K562 (cell line): ENCODE measurements at regions not wholly inside any gene's neighbourhood (a gene's known extent, or its start where the extent isn't known, plus 50 kb on each side); places are given as distances from the start of the nearest gene placed in this dataset.

Experiments
- ATAC-seq: fragments of 200-7000 bp; cut with Tn5 transposase; 3 replicates; pipeline ENCODE4 v1.9.1; 2020; ENCODE audit warnings: moderate library complexity
- BruUV-seq: library from RNA; stranded (reverse); fragments of 400-500 nt; replicated peaks from 2 replicates; lab custom pipeline; 2021; lab: Mats Ljungman, UMichigan
- CTCF ChIA-PET: fragments of 300-600 bp; formaldehyde crosslinking; extraction: SDS; loops from one replicate; lab custom pipeline; 2021; ENCODE audit warnings: low intra/inter-chr PET ratio; lab: Yijun Ruan, JAX
- POLR2A ChIA-PET: fragments of 300-600, 350-650 bp; sonication (Branson Sonifier 250); formaldehyde crosslinking; extraction: SDS; loops from one replicate; lab custom pipeline; 2021; ENCODE audit warnings: antibody characterized with exemption, inconsistent platforms; lab: Yijun Ruan, JAX
- DNase-seq, 4 experiments: peaks; one replicate each; pipeline versions ENCODE4 v3.0.0 to v3.0.0-alpha.2; 2011 to 2018; ENCODE audit warnings: low spot score in 3 of 4, mixed read lengths in 3 of 4; ENCODE audit errors: extremely low read depth in 1 of 4
- FAIRE-seq: peaks from 2 replicates; lab custom pipeline; 2011; peaks lifted over from hg19 to GRCh38; lab: Jason Lieb, UNC
- H2AFZ ChIP-seq: 2 replicates; pipeline ENCODE4 v1.6.0; 2011; ENCODE audit warnings: low read depth, low read length, control low read depth, inconsistent platforms
- H3K27ac ChIP-seq: fragments of 200-600 bp; 3 replicates; pipeline ENCODE4 v1.8.0; 2011; ENCODE audit warnings: low read depth, mild to moderate bottlenecking, control low read depth, inconsistent platforms, low read length, moderate library complexity, mixed read lengths; ENCODE audit errors: extremely low read depth
- H3K27me3 ChIP-seq, 2 experiments: fragments of 300-600 bp in 1 of 2; 2 replicates in 1 of 2; 3 replicates in 1 of 2; pipeline versions ENCODE4 v1.6.0 to v1.8.0; 2011; ENCODE audit warnings: inconsistent platforms in 2 of 2, low read length in 2 of 2, mild to moderate bottlenecking in 1 of 2, mixed read lengths in 1 of 2, moderate library complexity in 1 of 2; ENCODE audit not compliant: control insufficient read depth in 2 of 2, insufficient read depth in 2 of 2
- H3K36me3 ChIP-seq: fragments of 300-600 bp; 3 replicates; pipeline ENCODE4 v1.8.0; 2011; ENCODE audit warnings: mild to moderate bottlenecking, low read length, inconsistent platforms; ENCODE audit not compliant: control insufficient read depth, insufficient read depth
- H3K4me1 ChIP-seq, 2 experiments: fragments of 200-600 bp in 1 of 2; replicated peaks in 1 of 2; 2 replicates in 1 of 2; 3 replicates in 1 of 2; pipeline versions ENCODE4 v1.5.1 to v1.8.0; 2011; ENCODE audit warnings: inconsistent platforms in 2 of 2, low read length in 2 of 2, mild to moderate bottlenecking in 1 of 2, mixed read lengths in 1 of 2, moderate library complexity in 1 of 2; ENCODE audit not compliant: control insufficient read depth in 2 of 2, insufficient read depth in 2 of 2
- H3K4me2 ChIP-seq: 2 replicates; pipeline ENCODE4 v1.6.1; 2011; ENCODE audit warnings: low read length, control low read depth, inconsistent platforms, mixed read lengths; ENCODE audit not compliant: insufficient read depth
- H3K4me3 ChIP-seq: fragments of 200-600 bp; sonication (generic), shearing (Covaris generic); 2 replicates; pipeline ENCODE4 v1.5.1; 2016; ENCODE audit warnings: control low read depth, inconsistent platforms
- H3K79me2 ChIP-seq: fragments of 200-600 bp; 3 replicates; pipeline ENCODE4 v1.8.0; 2011; ENCODE audit warnings: low read length, inconsistent platforms; ENCODE audit not compliant: control insufficient read depth, insufficient read depth
- H3K9ac ChIP-seq, 2 experiments: 2 replicates each; pipeline versions ENCODE4 v1.6.0 to v1.6.1; 2011; ENCODE audit warnings: low read depth in 2 of 2, low read length in 2 of 2, control low read depth in 1 of 2, inconsistent platforms in 1 of 2, mild to moderate bottlenecking in 1 of 2, mixed read lengths in 1 of 2; ENCODE audit not compliant: insufficient read depth in 1 of 2
- H3K9me1 ChIP-seq: one replicate; pipeline ENCODE4 v1.6.0; 2011; ENCODE audit warnings: inconsistent platforms, mild to moderate bottlenecking, low read length, moderate library complexity; ENCODE audit not compliant: control insufficient read depth, insufficient read depth
- H3K9me3 ChIP-seq: replicated peaks from 2 replicates; pipeline ENCODE4 v1.5.1; 2011; ENCODE audit warnings: low read depth, low read length, inconsistent platforms; ENCODE audit not compliant: control insufficient read depth, insufficient read depth
- H4K20me1 ChIP-seq: replicated peaks from 2 replicates; pipeline ENCODE4 v1.6.1; 2011; ENCODE audit warnings: low read length, inconsistent platforms, mixed read lengths; ENCODE audit not compliant: control insufficient read depth, insufficient read depth
- BRD9 ChIP-seq: fragments of 450-650 bp; IDR thresholded peaks from 2 replicates; pipeline ENCODE4 v1.6.1; 2018; ENCODE audit warnings: low read depth; ENCODE audit not compliant: partially characterized antibody
- C11orf30 ChIP-seq: fragments of 450-650 bp; IDR thresholded peaks from 2 replicates; pipeline ENCODE4 v1.6.1; 2016; ENCODE audit warnings: low read depth, mild to moderate bottlenecking
- CEBPG ChIP-seq, 3 experiments: fragments of 200-800 bp in 1 of 3; sonication (Bioruptor generic) in 1 of 3; sonication (generic) in 1 of 3; formaldehyde crosslinking in 1 of 3; IDR thresholded peaks in 2 of 3; conservative IDR thresholded peaks in 1 of 3; 2 replicates each; pipeline versions ENCODE4 v1.6.1 to v1.8.0; 2016 to 2022; ENCODE audit warnings: missing compliant biosample characterization in 2 of 3, missing genetic modification characterization in 2 of 3, mild to moderate bottlenecking in 1 of 3, missing genetic modification reagents in 1 of 3
- CSDE1 ChIP-seq, 2 experiments: fragments of 450-650 bp; IDR thresholded peaks; 2 replicates each; pipeline ENCODE4 v1.6.1; 2016; ENCODE audit warnings: mild to moderate bottlenecking in 1 of 2
- E2F8 ChIP-seq: fragments of 450-650 bp; IDR thresholded peaks from 2 replicates; pipeline ENCODE4 v1.7.1; 2018; ENCODE audit warnings: mild to moderate bottlenecking, low read depth; ENCODE audit not compliant: partially characterized antibody
- ELF1 ChIP-seq: fragments of 200-800 bp; sonication (Bioruptor generic); IDR thresholded peaks from 2 replicates; pipeline ENCODE4 v1.6.1; 2016; ENCODE audit warnings: missing genetic modification characterization, missing compliant biosample characterization
- FUS ChIP-seq: fragments of 200-400 bp; formaldehyde crosslinking; optimal IDR thresholded peaks from 2 replicates; pipeline ENCODE3; 2017; ENCODE audit warnings: low read depth, low read length
- GATAD2A ChIP-seq: fragments of 450-650 bp; IDR thresholded peaks from 2 replicates; pipeline ENCODE4 v1.6.1; 2017
- NFIC ChIP-seq: fragments of 450-650 bp; IDR thresholded peaks from 2 replicates; pipeline ENCODE4 v1.6.1; 2017; ENCODE audit warnings: mild to moderate bottlenecking, inconsistent platforms
- POLR2G ChIP-seq: fragments of 200-400 bp; formaldehyde crosslinking; IDR thresholded peaks from 2 replicates; pipeline ENCODE4 v1.6.1; 2017; ENCODE audit warnings: low read depth, mild to moderate bottlenecking, antibody characterized with exemption, low read length, moderate library complexity
- PURB ChIP-seq: sonication (generic); formaldehyde crosslinking; IDR thresholded peaks from 2 replicates; pipeline ENCODE4 v1.9.0; 2021; ENCODE audit warnings: low read depth, mild to moderate bottlenecking, missing genetic modification reagents
- TBL1XR1 ChIP-seq, 2 experiments: IDR thresholded peaks; 2 replicates each; pipeline ENCODE4 v1.6.1; 2012; ENCODE audit warnings: improper control_type of control experiment in 2 of 2, low read length in 2 of 2, mild to moderate bottlenecking in 1 of 2
- YBX1 ChIP-seq: fragments of 450-650 bp; IDR thresholded peaks from 2 replicates; pipeline ENCODE4 v1.7.1; 2016; ENCODE audit warnings: mild to moderate bottlenecking
- ZBTB2 ChIP-seq: fragments of 450-650 bp; IDR thresholded peaks from 2 replicates; pipeline ENCODE4 v1.6.1; 2016; ENCODE audit warnings: antibody characterized with exemption
- ZBTB9 ChIP-seq: fragments of 450-650 bp; formaldehyde crosslinking; IDR thresholded peaks from 2 replicates; pipeline ENCODE4 v1.4.0; 2020; ENCODE audit warnings: mild to moderate bottlenecking, moderate library complexity
- ZNF77 ChIP-seq: fragments of 250-450 bp; sonication (Bioruptor Pico); IDR thresholded peaks from 2 replicates; pipeline ENCODE4 v1.5.0; 2020
- ZZZ3 ChIP-seq: fragments of 450-650 bp; IDR thresholded peaks from 2 replicates; pipeline ENCODE4 v1.6.1; 2016; ENCODE audit warnings: antibody characterized with exemption, mild to moderate bottlenecking, moderate library complexity
- WGBS: fragments of 100-300 bp; shearing (Covaris generic); methylation state at CpG from one replicate; pipeline ENCODE4 v1.1.6; 2016; ENCODE audit warnings: low coverage, mixed read lengths; ENCODE audit not compliant: insufficient coverage; ENCODE audit errors: missing lambda C conversion rate; 5-methylcytosine and 5-hydroxymethylcytosine counted together
- in situ Hi-C: fragments of 300-500 bp; cut with MboI; formaldehyde crosslinking; loops from 4 replicates; pipeline ENCODE4 v1.15.0; 2018; ENCODE audit warnings: inconsistent platforms, mixed read lengths
- intact Hi-C: fragments of 100-400 bp; cut with micrococcal nuclease; formaldehyde crosslinking; loops from 2 replicates; pipeline ENCODE4 v1.14.2; 2022

GRCh38 chr18:38654946-38655345, 1089.3 kb upstream of the CELF4 start:
- H3K9me1 ChIP-seq = no peaks in the 10 kb centered on the region
- no TSS peak for BruUV-seq
- no peak for TF ChIP-seq CSDE1 (IDR thresholded peaks at IDR 0.05)
- no peak for TF ChIP-seq POLR2G
- TF ChIP-seq FUS = no peak
- TF ChIP-seq C11orf30 = no peak
- no peak for TF ChIP-seq NFIC
- TF ChIP-seq TBL1XR1 (IDR thresholded peaks at IDR 0.05; ENCODE audit: low read length in 2 of 2) = no peak
- no peak for TF ChIP-seq ZZZ3
- TF ChIP-seq ZBTB2 = no peak
- TF ChIP-seq BRD9 = no peak
- TF ChIP-seq E2F8 = no peak
- TF ChIP-seq YBX1 = no peak
- TF ChIP-seq GATAD2A = no peak
- TF ChIP-seq ZNF77 (CRISPR knock-in tag) = no peak
- TF ChIP-seq PURB (CRISPR knock-in tag) = no peak
- TF ChIP-seq ELF1 (tag) = no peak
- TF ChIP-seq ZBTB9 (CRISPR knock-in tag) = no peak
- TF ChIP-seq CEBPG (CRISPR knock-in tag; IDR thresholded peaks at IDR 0.05) = no peak
- TF ChIP-seq CEBPG (tag; conservative IDR thresholded peaks at IDR 0.05 in 1 of 2, IDR thresholded peaks at IDR 0.05 in 1 of 2) = no peak
- TF ChIP-seq, all 486 proteins: peak for 0
- ChIA-PET CTCF (no interaction called here), POLR2A (no interaction called here)
- H3K4me3 ChIP-seq = no peak overlapping the region
- H3K27ac ChIP-seq = no peak overlapping the region
- no peaks in the 10 kb centered on the region for H4K20me1 ChIP-seq
- no peaks in the 10 kb centered on the region for H3K79me2 ChIP-seq
- DNase-seq (no peak), FAIRE-seq (no peak), ATAC-seq (no peak)
- no peaks in the 10 kb centered on the region for H3K36me3 ChIP-seq
- H3K4me1 ChIP-seq = no peaks in the 10 kb centered on the region
- no peak overlapping the region for H2AFZ ChIP-seq
- H3K9me3 ChIP-seq = no peaks in the 10 kb centered on the region; the same call in 1 of the 2 replicates
- no peaks in the 10 kb centered on the region for H3K27me3 ChIP-seq
- intact Hi-C loops (no loop called here), in situ Hi-C loops (no loop called here)
- no peak overlapping the region for H3K9ac ChIP-seq
- 0% methylated on average over 8 of the region's 8 CpGs for WGBS
- no peak overlapping the region for H3K4me2 ChIP-seq
